ENCODE measurements at regions not wholly inside any gene's neighbourhood (a gene's known extent, or its start where the extent isn't known, plus 50 kb on each side); places are given as distances from the start of the nearest gene placed in this dataset.

GRCh38 chr9:110093417-110093816 is 114.5 kb downstream of the C9orf152 start:
- TF ChIP-seq CTCF (IDR thresholded peaks at IDR 0.05; ENCODE audit: insufficient read depth, low read depth, low read length) (no peak), EZH2 (IDR thresholded peaks at IDR 0.05; ENCODE audit: insufficient read depth, low read length) (no peak)
